Endothelial cell of umbilical vein (primary cell): ENCODE measurements at regions not wholly inside any gene's neighbourhood (a gene's known extent, or its start where the extent isn't known, plus 50 kb on each side); places are given as distances from the start of the nearest gene placed in this dataset.

Source experiments
- BruUV-seq: library from RNA; stranded (reverse); fragments of 400-500 nt; replicated peaks from 2 replicates; lab custom pipeline; 2021; lab: Mats Ljungman, UMichigan
- CTCF ChIA-PET: fragments of 300-600, 350-600 bp; sonication (Branson Sonifier 250); formaldehyde crosslinking; loops from one replicate; lab custom pipeline; 2021; ENCODE audit warnings: antibody characterized with exemption, inconsistent platforms; lab: Charles Lee
- POLR2A ChIA-PET: fragments of 300-600, 350-600 bp; sonication (Branson Sonifier 250); formaldehyde crosslinking; loops from one replicate; lab custom pipeline; 2021; ENCODE audit warnings: antibody characterized with exemption, inconsistent platforms; lab: Charles Lee
- DNase-seq: peaks from one replicate; pipeline ENCODE4 v3.0.0-alpha.2; 2011; ENCODE audit warnings: low read depth, low spot score
- FAIRE-seq: peaks from 2 replicates; lab custom pipeline; 2011; peaks lifted over from hg19 to GRCh38; lab: Jason Lieb, UNC
- H2AFZ ChIP-seq: 2 replicates; pipeline ENCODE4 v1.6.0; 2012; ENCODE audit warnings: low read depth, low read length, control low read depth, inconsistent platforms
- H3K27ac ChIP-seq: 2 replicates; pipeline ENCODE4 v1.5.1; 2011; ENCODE audit warnings: low read depth, mild to moderate bottlenecking, control low read depth, low read length, moderate library complexity; ENCODE audit not compliant: insufficient read depth
- H3K27me3 ChIP-seq, 2 experiments: 2 replicates each; pipeline versions ENCODE4 v1.6.0 to v1.6.1; 2011; ENCODE audit warnings: low read length in 2 of 2, mixed read lengths in 1 of 2; ENCODE audit not compliant: control insufficient read depth in 2 of 2, insufficient read depth in 2 of 2
- H3K36me3 ChIP-seq, 2 experiments: 2 replicates in 1 of 2; 3 replicates in 1 of 2; pipeline ENCODE4 v1.5.1; 2011; ENCODE audit warnings: low read length in 2 of 2, mild to moderate bottlenecking in 1 of 2, moderate library complexity in 1 of 2; ENCODE audit not compliant: control insufficient read depth in 2 of 2, insufficient read depth in 2 of 2; ENCODE audit errors: extremely low read depth in 1 of 2
- H3K4me1 ChIP-seq: 3 replicates; pipeline ENCODE4 v1.5.1; 2011; ENCODE audit warnings: mild to moderate bottlenecking, low read length; ENCODE audit not compliant: control insufficient read depth, insufficient read depth; ENCODE audit errors: extremely low read depth
- H3K4me2 ChIP-seq: 2 replicates; pipeline ENCODE4 v1.6.1; 2011; ENCODE audit warnings: low read length, control low read depth, mixed read lengths; ENCODE audit not compliant: insufficient read depth
- H3K4me3 ChIP-seq, 3 experiments: fragments of 200-600 bp in 1 of 3; sonication (generic), shearing (Covaris generic) in 1 of 3; replicated peaks in 1 of 3; 2 replicates each; pipeline ENCODE4 v1.5.1; 2011 to 2016; ENCODE audit warnings: control low read depth in 3 of 3, low read length in 3 of 3, mild to moderate bottlenecking in 2 of 3, inconsistent platforms in 1 of 3, low read depth in 1 of 3, moderate library complexity in 1 of 3; ENCODE audit not compliant: insufficient read depth in 1 of 3
- H3K79me2 ChIP-seq: 2 replicates; pipeline ENCODE4 v1.6.0; 2012; ENCODE audit warnings: low read length, inconsistent platforms; ENCODE audit not compliant: control insufficient read depth, insufficient read depth
- H3K9ac ChIP-seq: replicated peaks from 2 replicates; pipeline ENCODE3; 2011; ENCODE audit warnings: low read length, control low read depth; ENCODE audit not compliant: insufficient read depth; ENCODE audit errors: extremely low read depth
- H3K9me1 ChIP-seq: replicated peaks from 3 replicates; pipeline ENCODE4 v1.6.0; 2011; ENCODE audit warnings: mild to moderate bottlenecking, low read length; ENCODE audit not compliant: control insufficient read depth, insufficient read depth; ENCODE audit errors: extremely low read depth
- H3K9me3 ChIP-seq: replicated peaks from 2 replicates; pipeline ENCODE4 v1.5.1; 2012; ENCODE audit warnings: low read length, inconsistent platforms; ENCODE audit not compliant: control insufficient read depth, insufficient read depth
- H4K20me1 ChIP-seq: replicated peaks from 2 replicates; pipeline ENCODE3; 2011; ENCODE audit warnings: mild to moderate bottlenecking, low read length; ENCODE audit not compliant: control insufficient read depth, insufficient read depth; ENCODE audit errors: extremely low read depth
- CTCF ChIP-seq, 2 donors: IDR thresholded peaks; 1 replicate in 1 of 2; 2 replicates in 1 of 2; pipeline ENCODE4 v1.5.1; 2011; ENCODE audit warnings: low read length in 2 of 2, mild to moderate bottlenecking in 2 of 2, moderate library complexity in 2 of 2, control low read depth in 1 of 2, inconsistent platforms in 1 of 2, low read depth in 1 of 2; ENCODE audit not compliant: insufficient read depth in 1 of 2; ENCODE audit errors: extremely low read depth in 1 of 2
- EZH2 ChIP-seq: IDR thresholded peaks from 2 replicates; pipeline ENCODE4 v1.6.1; 2012; ENCODE audit warnings: borderline replicate concordance, low read depth, mild to moderate bottlenecking, moderate library complexity, low read length, inconsistent platforms; ENCODE audit not compliant: severe bottlenecking
- FOS ChIP-seq: IDR thresholded peaks from 2 replicates; pipeline ENCODE4 v1.6.1; 2011; ENCODE audit warnings: mild to moderate bottlenecking, low read length, moderate library complexity, borderline replicate concordance; ENCODE audit not compliant: insufficient read depth
- GATA2 ChIP-seq: IDR thresholded peaks from 2 replicates; pipeline ENCODE4 v1.7.0; 2011; ENCODE audit warnings: low read depth, mild to moderate bottlenecking, moderate library complexity, mixed read lengths, low read length; ENCODE audit not compliant: insufficient read length, insufficient read depth
- JUN ChIP-seq: IDR thresholded peaks from 2 replicates; pipeline ENCODE4 v1.6.1; 2011; ENCODE audit warnings: borderline replicate concordance, low read depth; ENCODE audit not compliant: insufficient read length, insufficient read depth
- MAX ChIP-seq: IDR thresholded peaks from 2 replicates; pipeline ENCODE4 v1.6.1; 2011; ENCODE audit not compliant: insufficient read depth, insufficient read length
- MYC ChIP-seq: IDR thresholded peaks from one replicate; pipeline ENCODE4 v1.6.1; 2011; ENCODE audit warnings: mild to moderate bottlenecking, low read depth, low read length
- POLR2A ChIP-seq: IDR thresholded peaks from 2 replicates; pipeline ENCODE4 v1.6.1; 2012; ENCODE audit warnings: low read depth, mild to moderate bottlenecking, control low read depth, low read length
- POLR2AphosphoS5 ChIP-seq: IDR thresholded peaks from 2 replicates; pipeline ENCODE4 v1.6.1; 2012; ENCODE audit warnings: low read depth, mild to moderate bottlenecking, control low read depth, low read length, moderate library complexity; ENCODE audit not compliant: insufficient read depth
- dilution Hi-C: fragments of 300-500 bp; cut with MboI; formaldehyde crosslinking; loops from one replicate; pipeline ENCODE4 v1.15.0; 2019; ENCODE audit warnings: low sequenced_read_pairs; ENCODE audit not compliant: extremely low pct_ligation_motif_present
- intact Hi-C: fragments of 100-400 bp; cut with micrococcal nuclease; formaldehyde crosslinking; loops from one replicate; pipeline ENCODE4 v1.10.0; 2022

DNA sequence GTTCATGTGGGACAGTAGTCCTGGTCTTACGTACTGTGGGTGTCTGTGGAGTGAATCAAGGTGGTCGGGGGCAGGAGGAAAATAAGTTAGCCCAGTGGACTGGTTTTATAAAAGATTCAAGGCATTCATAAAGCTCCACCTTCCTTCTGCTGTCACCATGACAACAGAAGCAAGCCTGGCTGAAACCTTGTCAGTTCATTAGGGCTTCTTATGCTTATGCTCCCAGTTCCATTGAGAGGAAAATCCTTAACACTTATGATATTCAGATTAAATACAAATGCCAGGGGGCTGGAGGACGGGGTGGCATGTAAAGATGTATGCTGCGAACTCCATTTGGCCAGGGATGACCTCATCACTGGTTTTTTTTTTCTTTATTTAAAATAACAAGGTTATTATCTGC lies 283.1 kb upstream of the ATP10A start:
- Histone ChIP-seq H3K4me3 (no peak overlapping the region), H3K4me2 (no peak overlapping the region), H3K9ac (no peak overlapping the region), H4K20me1 (no peaks in the 10 kb centered on the region), H3K36me3 (no peaks in the 10 kb centered on the region), H2AFZ (no peak overlapping the region), H3K27me3 (no peaks in the 10 kb centered on the region), H3K79me2 (no peaks in the 10 kb centered on the region), H3K27ac (no peak overlapping the region), H3K9me3 (peaks cover 5% of the 10 kb centered on the region), H3K4me1 (no peaks in the 10 kb centered on the region), H3K9me1 (no peaks in the 10 kb centered on the region)
- intact Hi-C loops (no loop called here), dilution Hi-C loops (no loop called here)
- FAIRE-seq (no peak), DNase-seq (no peak)
- ChIA-PET POLR2A (no interaction called here), CTCF (no interaction called here)
- BruUV-seq, result no TSS peak
- TF ChIP-seq FOS (no peak), CTCF (IDR thresholded peaks at IDR 0.05; ENCODE audit: extremely low read depth in 1 of 2, insufficient read depth in 1 of 2, low read depth in 1 of 2, low read length in 2 of 2) (no peak), EZH2 (no peak), POLR2A (no peak), GATA2 (no peak), MAX (no peak), POLR2AphosphoS5 (no peak), JUN (no peak), MYC (no peak)
